ENCODE measurements at regions not wholly inside any gene's neighbourhood (a gene's known extent, or its start where the extent isn't known, plus 50 kb on each side); places are given as distances from the start of the nearest gene placed in this dataset.
"Not testable (repeated sequence)": the region's sequence is repeated elsewhere in the genome, so short reads cannot be mapped to it uniquely, and the experiment has no call there.

GRCh38 chrX:155819966-155820491 is 61.1 kb upstream of the VAMP7 start:
- peak; percentile 23 for DNase-seq

GRCh38 chrX:155819525-155819924 is 61.6 kb upstream of the VAMP7 start:
- no peak for DNase-seq

- DNase-seq = not testable (repeated sequence)
Observed at GRCh38 chrX:155814391-155814790, 66.8 kb upstream of the VAMP7 start.

GRCh38 chrX:155779831-155780230 is 101.3 kb upstream of the VAMP7 start:
- DNase-seq = no peak

- no peak for DNase-seq
Observed at GRCh38 chrX:155778844-155779553, 102.1 kb upstream of the VAMP7 start.

- DNase-seq = no peak
Observed at GRCh38 chrX:155774387-155774786, 106.8 kb upstream of the VAMP7 start.

- DNase-seq = no peak
Observed at GRCh38 chrX:155767876-155768769, 113.0 kb upstream of the VAMP7 start.

- no peak for DNase-seq
Observed at GRCh38 chrX:155767051-155767875, 113.9 kb upstream of the VAMP7 start.

GRCh38 chrX:155766321-155766720 is 114.8 kb upstream of the VAMP7 start:
- DNase-seq = no peak

GRCh38 chrX:155761185-155761584 is 120.0 kb upstream of the VAMP7 start:
- no peak for DNase-seq

- no peak for DNase-seq
Observed at GRCh38 chrX:155757046-155757759, 123.9 kb upstream of the VAMP7 start.

- no peak for DNase-seq
Observed at GRCh38 chrX:155755706-155756337, 125.3 kb upstream of the VAMP7 start.

GRCh38 chrX:155751131-155751530 is 130.0 kb upstream of the VAMP7 start:
- no peak for DNase-seq

- DNase-seq = no peak
Observed at GRCh38 chrX:155747520-155747919, 133.6 kb upstream of the VAMP7 start.

- no peak for DNase-seq
Observed at GRCh38 chrX:155745792-155746191, 133.0 kb upstream of the TMLHE start.

GRCh38 chrX:155744534-155744933 is 131.8 kb upstream of the TMLHE start:
- DNase-seq = no peak

- DNase-seq = not testable (repeated sequence)
Observed at GRCh38 chrX:155728335-155728734, 115.6 kb upstream of the TMLHE start.

- no peak for DNase-seq
Observed at GRCh38 chrX:155718972-155719586, 106.3 kb upstream of the TMLHE start.

GRCh38 chrX:155715141-155715540 is 102.4 kb upstream of the TMLHE start:
- no peak for DNase-seq

- no peak for DNase-seq
Observed at GRCh38 chrX:155695419-155695818, 82.7 kb upstream of the TMLHE start.

GRCh38 chrX:155694649-155695048 is 81.9 kb upstream of the TMLHE start:
- no peak for DNase-seq
